Renal cortical epithelial cell (primary cell): ENCODE measurements at regions not wholly inside any gene's neighbourhood (a gene's known extent, or its start where the extent isn't known, plus 50 kb on each side); places are given as distances from the start of the nearest gene placed in this dataset.
"Not testable (repeated sequence)": the region's sequence is repeated elsewhere in the genome, so short reads cannot be mapped to it uniquely, and the experiment has no call there.

Source experiments
- DNase-seq: peaks from one replicate; pipeline ENCODE4 v3.0.0-alpha.2; 2011; ENCODE audit warnings: low read depth

DNA sequence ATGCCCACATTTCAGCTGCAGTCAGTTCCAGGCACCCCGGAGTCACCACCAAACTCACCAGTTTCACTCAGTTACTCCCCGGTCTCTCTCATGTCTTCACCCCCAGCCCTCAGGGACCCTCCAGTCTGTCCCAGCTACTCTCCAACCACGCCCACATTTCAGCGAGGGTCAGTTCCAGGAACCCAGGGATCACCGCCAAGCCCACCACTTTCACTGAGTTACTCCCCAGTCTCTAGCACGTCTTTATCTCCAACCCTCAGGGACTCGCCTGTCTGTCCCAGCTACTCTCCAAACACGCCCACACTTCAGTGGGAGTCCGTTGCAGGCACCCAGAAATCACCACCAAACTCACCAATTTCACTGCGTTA, 337.5 kb downstream of the CWH43 start:
- DNase-seq = not testable (repeated sequence)
